ENCODE measurements at regions not wholly inside any gene's neighbourhood (a gene's known extent, or its start where the extent isn't known, plus 50 kb on each side); places are given as distances from the start of the nearest gene placed in this dataset.
A peak's percentile ranks its signal among the peaks of the same experiment; 100 is the strongest.

DNA sequence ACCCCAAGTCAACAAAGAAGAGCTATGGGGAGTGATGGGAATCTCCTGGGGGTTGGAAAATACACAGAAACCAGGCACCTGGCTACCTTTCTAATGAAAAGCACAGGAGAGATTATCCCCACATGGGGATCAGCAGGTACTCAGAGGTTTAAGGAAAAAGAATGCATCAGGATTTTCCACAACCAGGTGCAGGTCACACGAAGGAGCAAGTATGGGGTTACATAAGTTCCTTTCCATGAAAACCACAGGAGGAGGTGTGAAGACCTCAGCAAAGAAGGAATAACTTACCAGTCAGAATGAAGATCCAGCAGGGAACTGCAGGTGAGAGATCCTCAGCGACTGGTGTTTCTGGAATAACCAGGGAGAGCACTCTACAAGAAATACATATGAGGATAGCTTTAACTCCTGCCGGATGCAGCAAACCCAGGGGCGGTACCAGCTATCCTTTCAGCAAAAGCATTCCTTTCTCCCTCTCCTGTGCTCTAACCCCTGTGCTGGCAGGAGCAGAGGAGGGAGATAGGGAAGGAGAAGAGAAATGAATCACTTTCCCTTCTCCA is 116.7 kb upstream of the TMEM106B start:
- TF ChIP-seq, protein P1, sequence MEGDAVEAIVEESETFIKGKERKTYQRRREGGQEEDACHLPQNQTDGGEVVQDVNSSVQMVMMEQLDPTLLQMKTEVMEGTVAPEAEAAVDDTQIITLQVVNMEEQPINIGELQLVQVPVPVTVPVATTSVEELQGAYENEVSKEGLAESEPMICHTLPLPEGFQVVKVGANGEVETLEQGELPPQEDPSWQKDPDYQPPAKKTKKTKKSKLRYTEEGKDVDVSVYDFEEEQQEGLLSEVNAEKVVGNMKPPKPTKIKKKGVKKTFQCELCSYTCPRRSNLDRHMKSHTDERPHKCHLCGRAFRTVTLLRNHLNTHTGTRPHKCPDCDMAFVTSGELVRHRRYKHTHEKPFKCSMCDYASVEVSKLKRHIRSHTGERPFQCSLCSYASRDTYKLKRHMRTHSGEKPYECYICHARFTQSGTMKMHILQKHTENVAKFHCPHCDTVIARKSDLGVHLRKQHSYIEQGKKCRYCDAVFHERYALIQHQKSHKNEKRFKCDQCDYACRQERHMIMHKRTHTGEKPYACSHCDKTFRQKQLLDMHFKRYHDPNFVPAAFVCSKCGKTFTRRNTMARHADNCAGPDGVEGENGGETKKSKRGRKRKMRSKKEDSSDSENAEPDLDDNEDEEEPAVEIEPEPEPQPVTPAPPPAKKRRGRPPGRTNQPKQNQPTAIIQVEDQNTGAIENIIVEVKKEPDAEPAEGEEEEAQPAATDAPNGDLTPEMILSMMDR (IDR thresholded peaks at IDR 0.05), result no peak
- peak; percentile 57 for ATAC-seq (ENCODE audit: low FRiP score)
- no peak for DNase-seq (ENCODE audit: low spot score)

- ATAC-seq (ENCODE audit: low FRiP score), result no peak
- DNase-seq (ENCODE audit: low spot score), result no peak
- TF ChIP-seq, protein P1 (IDR thresholded peaks at IDR 0.05), result no peak
Measured at GRCh38 chr7:12102126-12102525, 109.0 kb upstream of the TMEM106B start.

DNA sequence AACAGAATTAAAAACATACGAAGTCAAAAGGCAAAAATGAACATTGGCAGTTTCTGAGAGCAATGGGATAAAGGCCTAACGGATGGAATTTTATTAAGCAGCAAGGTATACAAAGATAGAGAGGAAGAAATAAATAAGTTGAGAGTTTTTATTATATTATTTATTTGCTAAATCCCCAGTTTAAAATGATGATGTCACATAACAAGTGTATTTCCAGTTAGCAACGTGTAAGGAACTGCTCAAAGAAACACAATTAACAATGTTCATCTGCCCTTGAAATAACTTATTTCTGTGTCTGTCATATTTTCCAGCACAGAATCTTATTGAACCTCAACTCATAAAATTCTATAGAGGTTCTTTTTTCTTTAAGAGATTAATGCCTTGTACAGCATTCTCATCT is 108.6 kb upstream of the TMEM106B start:
- no peak for DNase-seq (ENCODE audit: low spot score)
- TF ChIP-seq, protein P1 (IDR thresholded peaks at IDR 0.05), result no peak
- ATAC-seq (ENCODE audit: low FRiP score), result no peak

GRCh38 chr7:12103948-12104347 is 107.1 kb upstream of the TMEM106B start:
- DNase-seq (ENCODE audit: low spot score) (no peak), ATAC-seq (ENCODE audit: low FRiP score) (no peak)
- TF ChIP-seq, protein P1 (IDR thresholded peaks at IDR 0.05), result no peak

GRCh38 chr7:12107381-12107780 is 103.7 kb upstream of the TMEM106B start:
- TF ChIP-seq, protein P1 (IDR thresholded peaks at IDR 0.05), result no peak
- no peak for ATAC-seq (ENCODE audit: low FRiP score)
- DNase-seq (ENCODE audit: low spot score), result no peak

DNA sequence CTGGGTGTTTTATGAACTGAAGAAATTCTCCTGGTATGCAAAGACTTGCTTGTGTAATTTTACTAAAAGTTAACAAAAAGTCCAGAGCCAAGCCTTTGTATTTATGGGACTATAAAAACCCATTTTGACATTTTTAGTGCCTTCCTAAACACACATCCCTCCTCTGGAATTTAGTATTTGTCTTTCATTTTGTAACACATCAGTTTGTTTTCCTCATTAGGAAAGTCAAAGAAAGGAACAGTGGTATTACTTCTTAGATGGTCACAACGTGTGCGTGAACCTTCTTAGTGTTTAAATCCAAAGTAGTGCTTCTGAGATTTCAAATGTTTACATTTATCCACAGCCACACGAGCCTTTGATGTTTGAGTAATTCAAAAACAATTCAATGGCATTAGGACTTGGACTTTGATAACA is 103.2 kb upstream of the TMEM106B start:
- TF ChIP-seq, protein P1 (IDR thresholded peaks at IDR 0.05), result no peak
- ATAC-seq (ENCODE audit: low FRiP score) (no peak), DNase-seq (ENCODE audit: low spot score) (no peak)

GRCh38 chr7:12110425-12110824 is 100.7 kb upstream of the TMEM106B start:
- TF ChIP-seq, protein P1 (IDR thresholded peaks at IDR 0.05), result no peak
- ATAC-seq (ENCODE audit: low FRiP score), result no peak

More at GRCh38 chr7:12110425-12110824, 100.7 kb upstream of the TMEM106B start:
- DNase-seq (ENCODE audit: low spot score), result no peak

Data from omental fat pad (tissue), 3 donors.